Fibroblast of lung (primary cell): ENCODE measurements at regions not wholly inside any gene's neighbourhood (a gene's known extent, or its start where the extent isn't known, plus 50 kb on each side); places are given as distances from the start of the nearest gene placed in this dataset.

ENCODE experiments used
- DNase-seq, 2 donors: peaks; one replicate each; pipeline versions ENCODE4 v3.0.0 to v3.0.0-alpha.2; 2010; ENCODE audit warnings: low read depth in 2 of 2
- H2AFZ ChIP-seq: 2 replicates; pipeline ENCODE4 v1.5.1; 2012; ENCODE audit warnings: low read length, control low read depth, inconsistent platforms
- H3K27ac ChIP-seq: 2 replicates; pipeline ENCODE4 v1.5.1; 2011; ENCODE audit warnings: low read length, control low read depth; ENCODE audit not compliant: insufficient read depth
- H3K27me3 ChIP-seq: 2 replicates; pipeline ENCODE4 v1.5.1; 2011; ENCODE audit warnings: mild to moderate bottlenecking, low read length; ENCODE audit not compliant: control insufficient read depth, insufficient read depth
- H3K36me3 ChIP-seq: 2 replicates; pipeline ENCODE4 v1.5.1; 2011; ENCODE audit warnings: low read length; ENCODE audit not compliant: control insufficient read depth, insufficient read depth
- H3K4me1 ChIP-seq: 2 replicates; pipeline ENCODE4 v1.5.1; 2011; ENCODE audit warnings: low read length; ENCODE audit not compliant: control insufficient read depth, insufficient read depth; ENCODE audit errors: extremely low read depth
- H3K4me2 ChIP-seq: 2 replicates; pipeline ENCODE4 v1.5.1; 2011; ENCODE audit warnings: low read length, control low read depth; ENCODE audit not compliant: insufficient read depth; ENCODE audit errors: extremely low read depth
- H3K4me3 ChIP-seq, 4 experiments: fragments of 200-600 bp in 1 of 4; sonication (generic) in 1 of 4; replicated peaks in 1 of 4; 2 replicates each; pipeline ENCODE4 v1.5.1; 2011 to 2016; ENCODE audit warnings: low read length in 4 of 4, low read depth in 3 of 4, mild to moderate bottlenecking in 3 of 4, control low read depth in 2 of 4, inconsistent platforms in 1 of 4, mixed read lengths in 1 of 4; ENCODE audit not compliant: insufficient read depth in 1 of 4; ENCODE audit errors: control extremely low read depth in 1 of 4
- H3K79me2 ChIP-seq: 2 replicates; pipeline ENCODE4 v1.5.1; 2012; ENCODE audit warnings: mild to moderate bottlenecking, low read length, inconsistent platforms; ENCODE audit not compliant: control insufficient read depth, insufficient read depth
- H3K9ac ChIP-seq: 2 replicates; pipeline ENCODE4 v1.5.1; 2011; ENCODE audit warnings: mild to moderate bottlenecking, low read length, control low read depth; ENCODE audit not compliant: insufficient read depth
- H3K9me3 ChIP-seq: 2 replicates; pipeline ENCODE4 v1.5.1; 2012; ENCODE audit warnings: low read depth, low read length; ENCODE audit not compliant: control insufficient read depth, insufficient read depth
- H4K20me1 ChIP-seq: 2 replicates; pipeline ENCODE4 v1.5.1; 2011; ENCODE audit warnings: low read length; ENCODE audit not compliant: control insufficient read depth, insufficient read depth; ENCODE audit errors: extremely low read depth
- CTCF ChIP-seq, 2 donors: IDR thresholded peaks in 1 of 2; conservative IDR thresholded peaks in 1 of 2; 1 replicate in 1 of 2; 2 replicates in 1 of 2; pipeline ENCODE4 v1.5.1; 2011 to 2012; ENCODE audit warnings: low read length in 2 of 2, control low read depth in 1 of 2, inconsistent platforms in 1 of 2, low read depth in 1 of 2, mild to moderate bottlenecking in 1 of 2
- EZH2 ChIP-seq: IDR thresholded peaks from 2 replicates; pipeline ENCODE4 v1.5.1; 2012; ENCODE audit warnings: low read length, control low read depth, mild to moderate bottlenecking; ENCODE audit errors: missing control alignments

GRCh38 chr22:48288376-48288940 lies 1526.0 kb downstream of the TBC1D22A start:
- Histone ChIP-seq H4K20me1 (no peaks in the 10 kb centered on the region), H3K79me2 (no peaks in the 10 kb centered on the region), H3K9ac (no peak overlapping the region), H3K9me3 (no peaks in the 10 kb centered on the region), H3K4me1 (no peaks in the 10 kb centered on the region), H3K27ac (no peak overlapping the region), H3K4me2 (no peak overlapping the region), H3K27me3 (no peaks in the 10 kb centered on the region), H2AFZ (no peak overlapping the region), H3K4me3 (no peak overlapping the region), H3K36me3 (no peaks in the 10 kb centered on the region)
- DNase-seq: no peak
- TF ChIP-seq CTCF (conservative IDR thresholded peaks at IDR 0.05 in 1 of 2, IDR thresholded peaks at IDR 0.05 in 1 of 2; ENCODE audit: low read depth in 1 of 2, low read length in 2 of 2) (no peak), EZH2 (no peak)

- Histone ChIP-seq H3K36me3 (no peaks in the 10 kb centered on the region), H3K4me2 (no peak overlapping the region), H3K4me3 (no peak overlapping the region), H3K27ac (no peak overlapping the region), H3K79me2 (no peaks in the 10 kb centered on the region), H2AFZ (no peak overlapping the region), H4K20me1 (no peaks in the 10 kb centered on the region), H3K9ac (no peak overlapping the region), H3K9me3 (no peaks in the 10 kb centered on the region), H3K27me3 (no peaks in the 10 kb centered on the region), H3K4me1 (no peaks in the 10 kb centered on the region)
- TF ChIP-seq CTCF (conservative IDR thresholded peaks at IDR 0.05 in 1 of 2, IDR thresholded peaks at IDR 0.05 in 1 of 2; ENCODE audit: low read depth in 1 of 2, low read length in 2 of 2) (no peak), EZH2 (no peak)
- no peak for DNase-seq
Observed at GRCh38 chr22:48287031-48287430, 1524.6 kb downstream of the TBC1D22A start.

- Histone ChIP-seq H3K27ac (no peak overlapping the region), H3K79me2 (no peaks in the 10 kb centered on the region), H3K9me3 (no peaks in the 10 kb centered on the region), H2AFZ (no peak overlapping the region), H3K9ac (no peak overlapping the region), H3K36me3 (no peaks in the 10 kb centered on the region), H3K27me3 (no peaks in the 10 kb centered on the region), H4K20me1 (no peaks in the 10 kb centered on the region), H3K4me1 (no peaks in the 10 kb centered on the region), H3K4me2 (no peak overlapping the region), H3K4me3 (no peak overlapping the region)
- TF ChIP-seq EZH2 (no peak), CTCF (conservative IDR thresholded peaks at IDR 0.05 in 1 of 2, IDR thresholded peaks at IDR 0.05 in 1 of 2; ENCODE audit: low read depth in 1 of 2, low read length in 2 of 2) (no peak)
- DNase-seq: no peak
Observed at GRCh38 chr22:48284671-48285070, 1522.2 kb downstream of the TBC1D22A start.
